Left ventricle myocardium inferior (tissue), 1 donor: ENCODE measurements at regions not wholly inside any gene's neighbourhood (a gene's known extent, or its start where the extent isn't known, plus 50 kb on each side); places are given as distances from the start of the nearest gene placed in this dataset.
"Not testable (repeated sequence)": the region's sequence is repeated elsewhere in the genome, so short reads cannot be mapped to it uniquely, and the experiment has no call there.

Experiments
- DNase-seq: peaks from one replicate; pipeline ENCODE4 v3.0.0-alpha.2; 2020
- H3K27ac ChIP-seq: fragments of 200-600 bp; replicated peaks from 2 replicates; pipeline ENCODE4 v1.8.0; 2021
- H3K27me3 ChIP-seq: fragments of 200-600 bp; 2 replicates; pipeline ENCODE4 v1.8.0; 2021; ENCODE audit warnings: low read depth
- H3K36me3 ChIP-seq: fragments of 200-600 bp; 2 replicates; pipeline ENCODE4 v1.8.0; 2021
- H3K4me1 ChIP-seq: fragments of 200-600 bp; 2 replicates; pipeline ENCODE4 v1.8.0; 2021
- H3K4me3 ChIP-seq: fragments of 200-600 bp; 2 replicates; pipeline ENCODE4 v1.8.0; 2021; ENCODE audit warnings: mild to moderate bottlenecking, moderate library complexity
- H3K9me3 ChIP-seq: fragments of 200-600 bp; replicated peaks from 2 replicates; pipeline ENCODE4 v1.8.0; 2021
- intact Hi-C: fragments of 100-400 bp; cut with micrococcal nuclease; formaldehyde crosslinking; loops from one replicate; pipeline ENCODE4 v1.11.0; 2022
- TF ChIP-seq, protein P1 (sequence below): fragments of 200-600 bp; IDR thresholded peaks from 2 replicates; pipeline ENCODE4 v1.8.0; 2021; ENCODE audit warnings: antibody characterized with exemption, mild to moderate bottlenecking, borderline replicate concordance
- donor health status: DM: no; HTN: yes; CAD: no; lungs with severe emphysema.

DNA sequence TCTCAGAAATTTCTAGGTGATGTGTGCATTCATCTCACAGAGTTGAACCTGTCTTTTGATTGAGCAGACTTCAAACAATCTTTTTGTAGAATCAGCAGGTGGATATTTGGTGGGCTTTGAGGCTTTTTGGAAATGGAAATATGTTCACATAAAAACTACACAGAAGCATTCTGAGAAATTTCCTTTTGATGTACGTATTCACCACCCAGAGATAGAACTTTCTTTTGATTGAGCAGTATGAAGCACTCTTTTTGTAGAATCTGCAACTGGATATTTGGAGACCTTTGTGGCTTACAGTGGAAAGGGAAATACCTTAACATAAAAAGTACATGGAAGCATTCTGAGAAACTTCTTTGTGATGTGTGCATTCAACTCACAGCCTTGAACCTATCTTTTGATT, 3515.0 kb downstream of the GOLGA6L6 start:
- intact Hi-C loops, result no loop called here
- no peak for DNase-seq
- no peak overlapping the region for H3K4me3 ChIP-seq
- H3K9me3 ChIP-seq, result peaks cover 58% of the 10 kb centered on the region
- no peaks in the 10 kb centered on the region for H3K27me3 ChIP-seq
- TF ChIP-seq, protein P1, sequence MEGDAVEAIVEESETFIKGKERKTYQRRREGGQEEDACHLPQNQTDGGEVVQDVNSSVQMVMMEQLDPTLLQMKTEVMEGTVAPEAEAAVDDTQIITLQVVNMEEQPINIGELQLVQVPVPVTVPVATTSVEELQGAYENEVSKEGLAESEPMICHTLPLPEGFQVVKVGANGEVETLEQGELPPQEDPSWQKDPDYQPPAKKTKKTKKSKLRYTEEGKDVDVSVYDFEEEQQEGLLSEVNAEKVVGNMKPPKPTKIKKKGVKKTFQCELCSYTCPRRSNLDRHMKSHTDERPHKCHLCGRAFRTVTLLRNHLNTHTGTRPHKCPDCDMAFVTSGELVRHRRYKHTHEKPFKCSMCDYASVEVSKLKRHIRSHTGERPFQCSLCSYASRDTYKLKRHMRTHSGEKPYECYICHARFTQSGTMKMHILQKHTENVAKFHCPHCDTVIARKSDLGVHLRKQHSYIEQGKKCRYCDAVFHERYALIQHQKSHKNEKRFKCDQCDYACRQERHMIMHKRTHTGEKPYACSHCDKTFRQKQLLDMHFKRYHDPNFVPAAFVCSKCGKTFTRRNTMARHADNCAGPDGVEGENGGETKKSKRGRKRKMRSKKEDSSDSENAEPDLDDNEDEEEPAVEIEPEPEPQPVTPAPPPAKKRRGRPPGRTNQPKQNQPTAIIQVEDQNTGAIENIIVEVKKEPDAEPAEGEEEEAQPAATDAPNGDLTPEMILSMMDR, result no peak
- no peaks in the 10 kb centered on the region for H3K4me1 ChIP-seq
- no peaks in the 10 kb centered on the region for H3K36me3 ChIP-seq
- H3K27ac ChIP-seq, result no peak overlapping the region

DNA sequence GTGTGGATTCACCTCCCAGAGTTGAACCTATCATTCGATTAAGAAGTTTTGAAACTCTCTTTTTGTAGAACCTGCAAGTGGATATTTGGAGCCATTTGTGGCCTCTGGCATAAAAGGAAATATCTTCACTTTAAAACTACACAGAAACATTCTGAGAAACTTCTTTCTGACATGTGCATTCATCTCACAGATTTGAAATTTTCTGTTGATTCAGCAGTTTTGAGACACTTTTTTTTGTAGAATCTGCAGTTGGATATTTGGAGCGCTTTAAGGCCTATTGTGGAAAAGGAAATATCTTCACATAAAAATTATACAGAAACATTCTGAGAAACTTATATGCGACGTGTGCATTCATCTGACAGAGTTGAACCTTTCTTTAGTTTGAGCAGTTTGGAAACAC, 3519.6 kb downstream of the GOLGA6L6 start:
- H3K27ac ChIP-seq, H3K4me3 ChIP-seq, H3K4me1 ChIP-seq, H3K36me3 ChIP-seq, H3K27me3 ChIP-seq, DNase-seq, intact Hi-C loops: not testable (repeated sequence)
- peaks cover 70% of the 10 kb centered on the region for H3K9me3 ChIP-seq
